Heart left ventricle (tissue), 16 donors: ENCODE measurements at regions not wholly inside any gene's neighbourhood (a gene's known extent, or its start where the extent isn't known, plus 50 kb on each side); places are given as distances from the start of the nearest gene placed in this dataset.

Source experiments
- ATAC-seq, 4 donors: fragments of 200-7000 bp; cut with Tn5 transposase; one replicate each; pipeline ENCODE4 v1.9.1; 2020 to 2022; ENCODE audit warnings: moderate library complexity in 4 of 4, mild to moderate bottlenecking in 3 of 4, moderate number of reproducible peaks in 1 of 4
- DNase-seq, 5 donors: peaks; one replicate each; pipeline ENCODE4 v3.0.0-alpha.2; 2020
- H3K27ac ChIP-seq, 12 donors: fragments of 200-600 bp; sonication (generic) in 4 of 12; one replicate each; pipeline versions ENCODE4 v1.5.0 to v1.8.0; 2016 to 2022; ENCODE audit warnings: mild to moderate bottlenecking in 2 of 12
- H3K27me3 ChIP-seq, 9 donors: fragments of 200-600 bp; sonication (generic) in 2 of 9; one replicate each; pipeline versions ENCODE4 v1.5.1 to v1.8.0; 2016 to 2022; ENCODE audit warnings: mild to moderate bottlenecking in 3 of 9
- H3K36me3 ChIP-seq, 9 donors: fragments of 200-600 bp; sonication (generic) in 2 of 9; one replicate each; pipeline versions ENCODE4 v1.5.0 to v1.8.0; 2018 to 2022; ENCODE audit warnings: mild to moderate bottlenecking in 2 of 9
- H3K4me1 ChIP-seq, 12 donors: fragments of 200-600 bp; sonication (generic) in 4 of 12; one replicate each; pipeline versions ENCODE4 v1.5.0 to v1.8.0; 2016 to 2022; ENCODE audit warnings: mild to moderate bottlenecking in 3 of 12
- H3K4me3 ChIP-seq, 12 donors: fragments of 200-600 bp; sonication (generic) in 4 of 12; one replicate each; pipeline versions ENCODE4 v1.5.0 to v1.8.0; 2017 to 2022; ENCODE audit warnings: mild to moderate bottlenecking in 9 of 12, moderate library complexity in 4 of 12
- H3K9me3 ChIP-seq, 12 donors: fragments of 200-600 bp; sonication (generic) in 4 of 12; one replicate each; pipeline versions ENCODE4 v1.5.0 to v1.8.0; 2016 to 2022; ENCODE audit warnings: mild to moderate bottlenecking in 1 of 12
- POLR2A ChIP-seq, 2 donors: fragments of 450-650 bp; IDR thresholded peaks; one replicate each; pipeline ENCODE4 v1.6.1; 2017; ENCODE audit warnings: antibody characterized with exemption in 2 of 2, mild to moderate bottlenecking in 2 of 2, moderate library complexity in 2 of 2
- WGBS, 4 donors: extraction: QIAGEN DNeasy Blood & Tissue Kit in 2 of 4; methylation state at CpG; one replicate each; pipeline versions ENCODE4 v1.1.5 to v1.1.7; 2013 to 2018; 5-methylcytosine and 5-hydroxymethylcytosine counted together
- intact Hi-C, 10 donors: fragments of 100-400 bp; cut with DNase I; formaldehyde crosslinking; loops; one replicate each; pipeline versions ENCODE4 v1.11.1 to v1.14.2; 2022
- TF ChIP-seq, protein P1 (sequence below), 12 donors: fragments of 200-600 bp; sonication (generic) in 4 of 12; IDR thresholded peaks; one replicate each; pipeline versions ENCODE4 v1.5.0 to v1.8.0; 2018 to 2022; ENCODE audit warnings: antibody characterized with exemption in 12 of 12, mild to moderate bottlenecking in 5 of 12
- donor health status: ischemic (EF 13 %, LVEDD 7.1; RV severe dilation, severe dysfunction).
- donor health status: healthy with polysubstance abuse.
- donor health status: DM: no; HTN: yes; CAD: no.
- donor health status: DM: no; HTN: no; CAD: no.
- donor health status: ischemic (EF 25% LVEDD 6.9; RV normal size, moderate dysfunction).
- donor health status: ischemic (EF 25% LVEDD 5.7; RV mildly dilated, moderate dysfunction).
- donor health status: healthy.
- donor health status: DM: yes; HTN: yes; CAD: no.
- donor health status: ischemic (EF 35%, LVEDD 5.7; RV mildly dilated, moderate dysfunction).
- donor health status: nonischemic (EF 11% LVEDD 7.7; RV severe dilation, severe dysfunction).
- donor health status: DM: yes; HTN: yes; CAD: no.
- donor health status: PGD.
- donor health status: ischemic (EF 29% LVEDD 5.4; RV normal size, mild dysfunction).
- donor health status: nonischemic (EF 23%, LVEDD 6.1; RV moderate dilation, normal function).

DNA sequence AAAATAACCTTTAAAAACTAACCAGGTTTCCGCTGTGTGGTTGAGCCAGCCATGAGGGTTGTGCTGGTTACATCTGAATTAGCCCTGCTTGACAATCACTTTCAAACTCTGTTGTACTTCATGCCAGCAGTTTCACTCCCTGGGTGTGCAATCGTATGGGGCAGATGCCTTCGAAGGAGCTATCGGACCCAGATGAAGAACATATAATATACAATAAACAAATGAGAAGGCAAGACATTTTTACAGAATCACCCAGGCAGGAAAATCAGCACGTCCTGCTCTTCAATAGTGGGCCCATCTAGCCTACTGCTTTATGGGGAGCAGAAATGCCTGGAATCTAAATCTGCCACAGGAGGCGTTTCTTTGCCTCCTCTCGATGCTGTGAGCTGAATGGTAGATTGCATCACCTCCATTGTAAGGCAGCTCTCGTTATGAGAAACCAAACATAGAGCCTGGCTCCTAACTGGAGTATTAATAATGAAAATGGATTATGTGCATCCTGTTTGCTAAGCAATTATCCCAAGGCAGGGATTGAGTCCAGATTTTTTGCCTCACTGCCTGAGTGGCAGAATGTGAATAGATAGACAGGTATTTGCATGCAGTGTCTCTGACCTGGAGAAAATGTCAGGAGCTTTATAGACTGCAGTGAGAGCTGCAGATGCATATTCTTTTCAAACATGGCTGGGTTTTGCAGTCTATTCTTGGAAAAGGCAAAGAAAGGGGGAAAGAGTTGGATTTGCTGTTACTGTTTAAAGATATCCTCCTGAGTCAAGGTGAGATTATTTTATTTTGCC is 143.3 kb upstream of the SMARCA2 start:
- intact Hi-C loops: loop anchor here in 1 of 10 donors (5.0 kb wide), 1 partner anchor 50 kb away; no protein-coding TSS in a partner anchor
- H3K9me3 ChIP-seq: peaks cover 0 to 3% (median 0%) of the 10 kb centered on the region in 12 donors
- no peaks in the 10 kb centered on the region for H3K4me1 ChIP-seq
- no peak for DNase-seq
- no peak for ATAC-seq
- H3K36me3 ChIP-seq: no peaks in the 10 kb centered on the region
- H3K27ac ChIP-seq: no peak overlapping the region
- 46 to 48% (median 47%) methylated on average over 8 of the region's 8 CpGs for WGBS, 4 donors
- no peak overlapping the region for H3K4me3 ChIP-seq
- TF ChIP-seq, protein P1, sequence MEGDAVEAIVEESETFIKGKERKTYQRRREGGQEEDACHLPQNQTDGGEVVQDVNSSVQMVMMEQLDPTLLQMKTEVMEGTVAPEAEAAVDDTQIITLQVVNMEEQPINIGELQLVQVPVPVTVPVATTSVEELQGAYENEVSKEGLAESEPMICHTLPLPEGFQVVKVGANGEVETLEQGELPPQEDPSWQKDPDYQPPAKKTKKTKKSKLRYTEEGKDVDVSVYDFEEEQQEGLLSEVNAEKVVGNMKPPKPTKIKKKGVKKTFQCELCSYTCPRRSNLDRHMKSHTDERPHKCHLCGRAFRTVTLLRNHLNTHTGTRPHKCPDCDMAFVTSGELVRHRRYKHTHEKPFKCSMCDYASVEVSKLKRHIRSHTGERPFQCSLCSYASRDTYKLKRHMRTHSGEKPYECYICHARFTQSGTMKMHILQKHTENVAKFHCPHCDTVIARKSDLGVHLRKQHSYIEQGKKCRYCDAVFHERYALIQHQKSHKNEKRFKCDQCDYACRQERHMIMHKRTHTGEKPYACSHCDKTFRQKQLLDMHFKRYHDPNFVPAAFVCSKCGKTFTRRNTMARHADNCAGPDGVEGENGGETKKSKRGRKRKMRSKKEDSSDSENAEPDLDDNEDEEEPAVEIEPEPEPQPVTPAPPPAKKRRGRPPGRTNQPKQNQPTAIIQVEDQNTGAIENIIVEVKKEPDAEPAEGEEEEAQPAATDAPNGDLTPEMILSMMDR (IDR thresholded peaks at IDR 0.05): no peak
- TF ChIP-seq POLR2A (IDR thresholded peaks at IDR 0.05): no peak
- H3K27me3 ChIP-seq: peaks cover 0 to 4% (median 0%) of the 10 kb centered on the region in 9 donors

DNA sequence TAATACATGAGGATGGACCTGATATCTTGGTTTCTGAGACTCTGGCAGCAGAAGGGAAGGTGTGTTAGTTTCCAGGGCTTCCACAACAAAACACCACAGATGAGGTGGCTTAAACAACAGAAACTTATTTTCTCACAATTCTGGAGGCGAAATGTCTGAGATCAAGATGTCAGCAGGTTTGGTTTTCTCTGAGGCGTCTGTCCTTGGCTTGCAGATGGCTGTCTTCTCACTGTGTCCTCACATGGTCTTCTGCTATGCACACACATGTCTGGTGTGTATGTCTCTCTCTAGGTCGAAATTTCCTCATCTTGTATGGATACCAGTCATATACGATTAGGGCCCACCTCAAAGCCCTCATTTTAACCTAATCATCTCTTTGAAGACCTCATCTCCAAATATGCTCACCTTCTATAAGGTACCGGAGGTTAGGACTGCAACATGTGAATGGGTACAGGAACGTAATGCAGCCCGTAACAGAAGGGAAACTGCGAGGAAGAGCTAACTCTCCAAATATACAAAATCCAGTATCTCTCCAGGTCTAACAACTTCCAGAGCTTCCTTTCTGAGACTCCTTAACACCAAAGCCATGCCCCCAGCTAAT is 139.8 kb upstream of the SMARCA2 start:
- TF ChIP-seq, protein P1 (IDR thresholded peaks at IDR 0.05): no peak
- TF ChIP-seq POLR2A (IDR thresholded peaks at IDR 0.05): no peak
- intact Hi-C loops: no loop called here
- H3K27me3 ChIP-seq: no peaks in the 10 kb centered on the region
- H3K9me3 ChIP-seq: no peaks in the 10 kb centered on the region
- H3K4me3 ChIP-seq: no peak overlapping the region
- no peak overlapping the region for H3K27ac ChIP-seq
- ATAC-seq (no peak), DNase-seq (no peak)
- 78 to 89% (median 81%) methylated on average over 8 of the region's 8 CpGs for WGBS, 4 donors
- no peaks in the 10 kb centered on the region for H3K36me3 ChIP-seq
- H3K4me1 ChIP-seq: no peaks in the 10 kb centered on the region

- no peaks in the 10 kb centered on the region for H3K4me1 ChIP-seq
- ATAC-seq (no peak), DNase-seq (no peak)
- intact Hi-C loops: no loop called here
- no peaks in the 10 kb centered on the region for H3K36me3 ChIP-seq
- 50 to 61% (median 59%) methylated on average over 5 of the region's 5 CpGs for WGBS, 4 donors
- H3K27me3 ChIP-seq: no peaks in the 10 kb centered on the region
- no peak overlapping the region for H3K4me3 ChIP-seq
- TF ChIP-seq, protein P1 (IDR thresholded peaks at IDR 0.05): no peak
- no peak for TF ChIP-seq POLR2A (IDR thresholded peaks at IDR 0.05)
- H3K9me3 ChIP-seq: no peaks in the 10 kb centered on the region
- no peak overlapping the region for H3K27ac ChIP-seq
Measured at GRCh38 chr9:1875921-1876448, 139.2 kb upstream of the SMARCA2 start.

DNA sequence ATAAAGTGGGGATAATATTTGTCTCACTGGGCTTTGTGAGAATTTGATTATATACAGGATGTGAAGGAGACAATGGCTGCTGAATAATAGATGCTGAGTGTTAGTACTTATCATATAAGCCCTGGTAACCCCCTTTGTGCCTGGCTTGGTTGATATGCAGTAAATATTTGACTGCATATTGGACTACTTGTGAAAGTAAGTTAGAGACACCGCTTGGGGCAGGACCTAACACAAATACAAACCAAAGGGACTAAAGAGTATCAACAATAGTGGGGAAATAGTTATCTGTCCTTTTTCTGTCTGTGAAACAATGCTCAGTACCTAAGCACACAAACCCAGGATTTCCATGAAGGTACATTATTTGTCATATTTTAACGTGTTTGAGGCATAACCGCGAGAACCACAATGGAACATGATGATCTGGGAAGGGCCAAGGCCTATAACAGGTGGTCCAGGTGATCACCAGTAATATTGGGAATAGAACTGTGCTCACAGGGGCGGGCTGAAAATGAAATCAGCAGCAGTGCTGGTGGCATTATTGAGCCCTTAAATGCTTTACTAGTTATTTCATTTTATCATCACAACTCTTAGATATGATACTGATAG is 138.2 kb upstream of the SMARCA2 start:
- H3K27me3 ChIP-seq: no peaks in the 10 kb centered on the region
- 90 to 95% (median 92%) methylated on average over 5 of the region's 5 CpGs for WGBS, 4 donors
- H3K4me1 ChIP-seq: no peaks in the 10 kb centered on the region
- no peak for TF ChIP-seq POLR2A (IDR thresholded peaks at IDR 0.05)
- TF ChIP-seq, protein P1 (IDR thresholded peaks at IDR 0.05): no peak
- H3K36me3 ChIP-seq: no peaks in the 10 kb centered on the region
- intact Hi-C loops: no loop called here
- no peaks in the 10 kb centered on the region for H3K9me3 ChIP-seq
- H3K27ac ChIP-seq: no peak overlapping the region
- DNase-seq (no peak), ATAC-seq (no peak)
- no peak overlapping the region for H3K4me3 ChIP-seq
